Calu3 (cell line): ENCODE measurements at regions not wholly inside any gene's neighbourhood (a gene's known extent, or its start where the extent isn't known, plus 50 kb on each side); places are given as distances from the start of the nearest gene placed in this dataset.

Experiments used
- BruUV-seq: library from RNA; stranded (reverse); fragments of 400-500 nt; replicated peaks from 2 replicates; lab custom pipeline; 2021; lab: Mats Ljungman, UMichigan
- CTCF ChIA-PET: fragments of 300-600 bp; sonication (Branson Sonifier 250); formaldehyde crosslinking; loops from one replicate; lab custom pipeline; 2022; ENCODE audit warnings: antibody characterized with exemption; lab: Charles Lee
- DNase-seq: peaks from one replicate; pipeline ENCODE4 v3.0.0; 2022
- H3K27ac Mint-ChIP-seq: one replicate; pipeline ENCODE4 v1.8.0; 2022; ENCODE audit warnings: mixed read lengths; ENCODE audit not compliant: unreplicated experiment
- H3K27me3 Mint-ChIP-seq: one replicate; pipeline ENCODE4 v1.8.0; 2022; ENCODE audit warnings: mixed read lengths; ENCODE audit not compliant: unreplicated experiment
- H3K36me3 Mint-ChIP-seq: one replicate; pipeline ENCODE4 v1.8.0; 2022; ENCODE audit warnings: mild to moderate bottlenecking, moderate library complexity, mixed read lengths; ENCODE audit not compliant: insufficient read depth, unreplicated experiment
- H3K4me1 Mint-ChIP-seq: one replicate; pipeline ENCODE4 v1.8.0; 2022; ENCODE audit warnings: mild to moderate bottlenecking, low read depth, mixed read lengths; ENCODE audit not compliant: unreplicated experiment
- H3K4me3 Mint-ChIP-seq: one replicate; pipeline ENCODE4 v1.8.0; 2022; ENCODE audit warnings: mild to moderate bottlenecking, low read depth, moderate library complexity, mixed read lengths; ENCODE audit not compliant: unreplicated experiment
- H3K9me3 Mint-ChIP-seq: one replicate; pipeline ENCODE4 v1.8.0; 2022; ENCODE audit warnings: low read depth, mixed read lengths; ENCODE audit not compliant: unreplicated experiment
- intact Hi-C: fragments of 100-400 bp; cut with micrococcal nuclease; formaldehyde crosslinking; loops from one replicate; pipeline ENCODE4 v1.10.0; 2022; ENCODE audit not compliant: unreplicated experiment
- TF ChIP-seq, protein P1 (sequence below): fragments of 200-600 bp; IDR thresholded peaks from one replicate; pipeline ENCODE4 v1.8.0; 2022; ENCODE audit warnings: antibody characterized with exemption; ENCODE audit not compliant: unreplicated experiment

DNA sequence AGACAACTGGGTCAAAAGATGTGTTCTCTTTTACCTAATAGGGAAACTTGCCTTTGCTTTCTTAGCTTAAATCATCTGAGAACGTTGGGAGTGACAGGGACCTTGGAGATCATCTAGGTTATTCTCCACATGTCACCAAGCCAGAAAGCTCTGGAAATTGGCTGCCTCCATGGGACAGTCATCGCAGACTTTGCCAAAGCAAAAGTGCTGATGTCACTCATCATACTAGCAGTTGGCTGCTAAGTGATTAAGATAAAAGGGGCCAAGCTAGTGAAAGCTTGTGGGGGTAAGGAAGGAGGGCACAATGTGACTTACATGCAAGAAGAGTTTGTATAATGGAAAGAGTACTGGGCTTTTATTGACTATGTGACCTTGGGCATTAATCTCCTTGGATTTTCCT lies 198.0 kb upstream of the PFN2 start:
- intact Hi-C loops, result no loop called here
- BruUV-seq, result no TSS peak
- Mint-ChIP-seq H3K4me3 (no peak overlapping the region), H3K36me3 (no peaks in the 10 kb centered on the region), H3K9me3 (no peaks in the 10 kb centered on the region), H3K4me1 (no peaks in the 10 kb centered on the region), H3K27me3 (peaks cover 18% of the 10 kb centered on the region), H3K27ac (no peak overlapping the region)
- CTCF ChIA-PET, result no interaction called here
- no peak for DNase-seq
- TF ChIP-seq, protein P1, sequence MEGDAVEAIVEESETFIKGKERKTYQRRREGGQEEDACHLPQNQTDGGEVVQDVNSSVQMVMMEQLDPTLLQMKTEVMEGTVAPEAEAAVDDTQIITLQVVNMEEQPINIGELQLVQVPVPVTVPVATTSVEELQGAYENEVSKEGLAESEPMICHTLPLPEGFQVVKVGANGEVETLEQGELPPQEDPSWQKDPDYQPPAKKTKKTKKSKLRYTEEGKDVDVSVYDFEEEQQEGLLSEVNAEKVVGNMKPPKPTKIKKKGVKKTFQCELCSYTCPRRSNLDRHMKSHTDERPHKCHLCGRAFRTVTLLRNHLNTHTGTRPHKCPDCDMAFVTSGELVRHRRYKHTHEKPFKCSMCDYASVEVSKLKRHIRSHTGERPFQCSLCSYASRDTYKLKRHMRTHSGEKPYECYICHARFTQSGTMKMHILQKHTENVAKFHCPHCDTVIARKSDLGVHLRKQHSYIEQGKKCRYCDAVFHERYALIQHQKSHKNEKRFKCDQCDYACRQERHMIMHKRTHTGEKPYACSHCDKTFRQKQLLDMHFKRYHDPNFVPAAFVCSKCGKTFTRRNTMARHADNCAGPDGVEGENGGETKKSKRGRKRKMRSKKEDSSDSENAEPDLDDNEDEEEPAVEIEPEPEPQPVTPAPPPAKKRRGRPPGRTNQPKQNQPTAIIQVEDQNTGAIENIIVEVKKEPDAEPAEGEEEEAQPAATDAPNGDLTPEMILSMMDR, result no peak

DNA sequence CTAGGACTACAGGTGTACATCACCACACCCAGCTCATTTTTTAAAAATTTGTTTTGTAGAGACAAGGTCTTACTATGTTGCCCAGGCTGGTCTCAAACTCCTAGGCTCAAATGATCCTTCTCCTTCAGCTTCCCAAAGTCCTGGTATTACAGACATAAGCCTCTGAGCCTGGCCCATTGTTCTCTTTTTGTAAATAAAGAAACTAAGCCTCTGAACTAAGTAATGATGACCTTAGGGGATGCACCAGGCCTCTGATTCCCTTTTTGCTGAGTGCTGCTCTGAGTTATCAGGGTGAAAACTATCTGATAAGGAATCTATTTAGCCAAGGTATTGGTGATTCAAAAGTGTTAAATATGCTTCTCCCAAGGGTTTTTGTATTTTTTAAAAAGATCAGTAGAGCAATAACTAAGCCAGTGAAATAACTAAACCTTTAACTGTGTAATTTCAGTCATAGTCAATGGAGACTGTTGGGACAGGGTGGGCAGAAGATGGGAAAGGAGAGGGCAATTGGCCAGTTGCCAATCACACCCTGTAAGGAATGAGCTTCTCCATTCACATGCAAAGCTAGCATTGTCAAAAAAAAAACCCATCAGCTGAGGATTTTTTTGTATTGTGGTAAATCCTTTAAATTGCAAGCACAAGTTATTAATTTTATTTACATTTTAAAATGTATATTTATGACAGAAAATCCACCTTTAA lies 194.8 kb upstream of the PFN2 start:
- no peaks in the 10 kb centered on the region for H3K9me3 Mint-ChIP-seq
- CTCF ChIA-PET, result interaction anchor here (1.0 to 1.5 kb wide), 2 partner anchors 12 to 19 kb away, joined by 3 to 4 read pairs; no protein-coding TSS in a partner anchor
- no peaks in the 10 kb centered on the region for H3K36me3 Mint-ChIP-seq
- no peak for DNase-seq
- intact Hi-C loops, result no loop called here
- no peak overlapping the region for H3K4me3 Mint-ChIP-seq
- no peaks in the 10 kb centered on the region for H3K27me3 Mint-ChIP-seq
- H3K4me1 Mint-ChIP-seq, result no peaks in the 10 kb centered on the region
- TF ChIP-seq, protein P1, result no peak
- no peak overlapping the region for H3K27ac Mint-ChIP-seq
- no TSS peak for BruUV-seq

DNA sequence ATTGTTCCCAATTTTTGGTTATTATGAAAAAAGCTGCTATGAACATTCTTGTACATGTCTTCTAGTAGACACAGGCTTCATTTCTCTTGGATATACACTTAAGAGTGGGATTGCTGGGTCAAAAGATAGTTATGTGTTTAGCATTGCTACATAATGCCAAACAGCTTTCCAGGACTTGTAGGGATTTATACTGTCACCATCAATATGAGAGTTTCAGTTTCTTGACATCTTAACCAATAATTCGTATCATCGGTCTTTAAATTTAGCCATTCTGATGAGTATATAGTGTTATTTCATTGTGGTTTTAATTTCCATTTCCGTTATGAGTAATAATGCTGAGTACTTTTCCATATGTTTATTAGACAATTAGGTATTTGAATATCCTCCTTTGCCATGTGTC lies 190.3 kb upstream of the PFN2 start:
- H3K27me3 Mint-ChIP-seq, result peaks cover 39% of the 10 kb centered on the region
- DNase-seq, result no peak
- no TSS peak for BruUV-seq
- H3K4me3 Mint-ChIP-seq, result no peak overlapping the region
- H3K9me3 Mint-ChIP-seq, result no peaks in the 10 kb centered on the region
- intact Hi-C loops, result no loop called here
- H3K4me1 Mint-ChIP-seq, result no peaks in the 10 kb centered on the region
- TF ChIP-seq, protein P1, result no peak
- H3K36me3 Mint-ChIP-seq, result no peaks in the 10 kb centered on the region
- CTCF ChIA-PET, result no interaction called here
- no peak overlapping the region for H3K27ac Mint-ChIP-seq

DNA sequence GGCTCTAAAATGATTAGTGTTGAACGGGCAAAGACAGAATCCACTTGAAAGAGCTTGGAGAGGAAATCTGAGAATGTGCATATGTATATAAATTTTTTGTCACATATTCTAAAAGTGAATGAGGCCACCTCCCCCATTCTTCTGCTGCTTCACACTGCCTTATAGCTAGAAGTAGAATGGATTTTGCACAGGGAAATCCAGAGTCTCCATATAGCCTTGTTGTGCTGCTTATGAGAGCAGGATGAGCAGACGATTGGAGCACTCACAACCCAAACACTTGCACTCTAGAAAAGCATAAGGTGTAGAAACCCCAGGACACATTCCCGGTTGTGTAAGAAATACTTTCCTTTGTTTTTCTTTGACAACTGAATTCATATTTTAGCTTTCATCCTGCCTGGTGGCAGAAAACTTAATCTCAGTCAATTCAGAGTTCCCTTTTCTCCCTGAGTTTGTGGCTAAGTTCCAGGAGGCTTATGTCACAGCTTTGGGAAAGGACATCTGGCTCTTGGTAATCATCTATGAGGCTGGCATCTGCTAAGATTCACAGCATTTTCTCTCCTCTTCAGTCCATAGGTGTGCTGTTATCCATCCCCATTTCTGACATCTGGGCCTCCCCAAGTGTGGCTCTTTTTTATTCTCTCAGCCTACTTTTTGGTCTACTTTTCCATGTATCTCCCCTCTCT lies 188.4 kb upstream of the PFN2 start:
- H3K4me1 Mint-ChIP-seq, result no peaks in the 10 kb centered on the region
- intact Hi-C loops, result no loop called here
- BruUV-seq, result no TSS peak
- DNase-seq, result no peak
- H3K4me3 Mint-ChIP-seq, result no peak overlapping the region
- TF ChIP-seq, protein P1, result no peak
- H3K36me3 Mint-ChIP-seq, result no peaks in the 10 kb centered on the region
- CTCF ChIA-PET, result interaction anchor here (0.6 kb wide), 1 partner anchor 657 kb away, joined by 3 read pairs; no protein-coding TSS in a partner anchor
- peaks cover 39% of the 10 kb centered on the region for H3K27me3 Mint-ChIP-seq
- H3K9me3 Mint-ChIP-seq, result no peaks in the 10 kb centered on the region
- no peak overlapping the region for H3K27ac Mint-ChIP-seq
